Skeletal muscle satellite cell (primary cell): ENCODE measurements at regions not wholly inside any gene's neighbourhood (a gene's known extent, or its start where the extent isn't known, plus 50 kb on each side); places are given as distances from the start of the nearest gene placed in this dataset.

Experiments used
- H3K27me3 ChIP-seq: 2 replicates; pipeline ENCODE4 v1.7.0; 2013; ENCODE audit warnings: low read length; ENCODE audit not compliant: control insufficient read depth, insufficient read depth
- H3K36me3 ChIP-seq: 2 replicates; pipeline ENCODE4 v1.7.0; 2013; ENCODE audit warnings: mild to moderate bottlenecking, control low read depth, low read length; ENCODE audit not compliant: insufficient read depth
- H3K4me1 ChIP-seq: 2 replicates; pipeline ENCODE4 v1.7.0; 2013; ENCODE audit warnings: low read length; ENCODE audit not compliant: control insufficient read depth, insufficient read depth
- H3K4me2 ChIP-seq: 2 replicates; pipeline ENCODE4 v1.7.0; 2013; ENCODE audit warnings: mild to moderate bottlenecking, low read length
- H3K4me3 ChIP-seq: 2 replicates; pipeline ENCODE4 v1.7.0; 2013; ENCODE audit warnings: low read length
- H3K9ac ChIP-seq: 2 replicates; pipeline ENCODE4 v1.7.0; 2013; ENCODE audit warnings: mild to moderate bottlenecking, low read depth, low read length, moderate library complexity
- H3K9me3 ChIP-seq: replicated peaks from 2 replicates; pipeline ENCODE4 v1.7.0; 2013; ENCODE audit warnings: mild to moderate bottlenecking, control low read depth, low read length

DNA sequence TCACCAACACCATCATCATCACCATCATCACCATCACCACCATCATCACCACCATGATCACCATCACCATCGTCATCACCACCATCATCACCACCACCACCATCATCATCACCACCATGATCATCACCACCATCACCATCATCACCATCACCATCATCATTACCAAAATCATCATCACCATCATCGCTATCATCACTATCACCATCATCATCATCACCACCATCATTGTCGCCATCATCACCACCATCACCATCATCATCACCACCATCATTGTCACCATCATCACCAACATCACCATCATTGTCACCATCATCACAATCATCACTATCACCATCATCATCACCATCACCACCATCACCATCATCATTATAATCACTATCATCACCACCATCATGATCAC lies 893.5 kb downstream of the TBC1D22A start:
- no peak overlapping the region for H3K9ac ChIP-seq
- no peaks in the 10 kb centered on the region for H3K4me1 ChIP-seq
- peaks cover 11% of the 10 kb centered on the region for H3K9me3 ChIP-seq
- no peak overlapping the region for H3K4me2 ChIP-seq
- no peaks in the 10 kb centered on the region for H3K36me3 ChIP-seq
- no peaks in the 10 kb centered on the region for H3K27me3 ChIP-seq
- no peak overlapping the region for H3K4me3 ChIP-seq

DNA sequence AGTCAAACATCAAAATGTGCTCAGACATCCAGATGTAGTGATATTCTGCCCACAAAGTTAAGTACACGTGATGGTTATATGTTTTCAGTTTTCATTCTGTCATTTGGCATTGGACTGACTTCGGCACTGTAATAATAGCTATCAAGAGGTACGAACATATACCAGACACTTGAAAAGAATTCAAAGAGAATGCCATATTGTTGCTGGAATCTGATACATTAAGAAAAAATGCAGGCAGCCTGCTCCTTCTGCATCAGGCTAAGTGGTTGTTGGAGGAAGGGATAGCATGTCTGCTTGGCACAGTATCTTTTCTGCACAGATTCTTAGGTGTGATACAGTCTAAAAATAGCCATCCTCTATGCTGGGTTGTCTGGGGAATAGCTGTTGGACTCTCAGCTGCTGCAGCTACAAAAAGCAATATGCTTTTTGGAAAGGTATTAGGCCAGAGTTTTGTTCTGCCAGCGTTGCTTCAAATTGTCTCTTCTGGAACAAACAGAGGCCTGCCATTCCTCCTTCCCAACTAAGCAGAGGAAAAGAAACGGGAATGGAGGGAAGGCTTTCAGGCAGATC lies 892.6 kb downstream of the TBC1D22A start:
- Histone ChIP-seq H3K27me3 (no peaks in the 10 kb centered on the region), H3K36me3 (no peaks in the 10 kb centered on the region), H3K4me1 (no peaks in the 10 kb centered on the region), H3K4me3 (no peak overlapping the region), H3K9ac (no peak overlapping the region), H3K9me3 (peaks cover 11% of the 10 kb centered on the region), H3K4me2 (no peak overlapping the region)

DNA sequence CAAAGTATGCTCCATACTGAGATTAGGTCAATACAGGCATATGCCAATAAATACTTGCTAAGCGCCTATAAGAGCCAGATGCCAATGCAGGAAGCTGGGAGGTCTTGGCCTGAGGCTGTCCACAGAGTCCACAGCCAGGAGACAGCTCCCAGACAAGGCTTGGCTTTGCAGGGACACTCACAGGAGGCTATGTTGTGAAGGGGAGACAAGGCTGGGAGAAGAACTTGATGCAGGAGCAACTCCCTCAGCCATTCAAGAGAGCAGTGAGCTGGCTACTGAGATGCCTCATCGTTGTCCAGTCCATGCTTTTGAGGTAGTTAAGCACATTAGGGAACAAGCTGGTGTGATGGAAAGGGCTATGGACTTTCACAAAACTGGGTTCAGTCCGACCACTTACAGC lies 891.5 kb downstream of the TBC1D22A start:
- no peaks in the 10 kb centered on the region for H3K4me1 ChIP-seq
- H3K4me3 ChIP-seq = no peak overlapping the region

DNA sequence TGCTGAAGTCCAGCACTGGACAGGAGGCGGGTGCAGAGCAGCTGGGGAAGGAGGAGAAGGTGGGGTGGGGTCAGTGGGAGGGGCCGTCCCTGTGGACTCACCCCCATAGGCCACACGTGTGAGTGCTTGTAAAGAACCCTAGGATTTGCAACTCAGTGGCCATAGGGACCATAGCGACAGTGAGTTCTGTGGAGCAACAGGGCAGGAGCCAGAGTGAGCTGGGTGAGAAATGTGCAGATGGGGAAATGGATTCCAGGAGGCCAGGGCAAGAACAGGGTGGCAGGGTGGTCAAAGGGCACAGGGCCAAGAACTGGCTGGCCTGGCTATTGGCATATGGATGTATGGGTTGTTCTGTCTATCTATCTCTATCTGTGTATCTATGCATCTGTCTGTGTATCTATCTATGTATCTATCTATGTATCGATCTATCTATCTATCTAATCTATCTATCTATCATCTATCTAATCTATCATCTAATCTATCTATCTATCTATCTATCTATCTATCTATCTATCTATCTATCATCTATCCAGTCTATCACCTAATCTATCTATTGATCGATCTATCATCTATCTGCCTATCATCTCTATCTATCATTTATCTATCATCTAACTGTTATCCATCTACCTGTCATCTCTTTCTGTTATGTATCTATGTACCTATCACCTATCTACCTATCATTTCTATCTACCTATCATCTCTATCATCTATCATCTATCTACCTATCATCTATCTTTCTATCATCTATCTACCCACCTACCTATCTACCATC lies 889.0 kb downstream of the TBC1D22A start:
- Histone ChIP-seq H3K9ac (no peak overlapping the region), H3K4me3 (no peak overlapping the region), H3K9me3 (peaks cover 7% of the 10 kb centered on the region), H3K27me3 (no peaks in the 10 kb centered on the region), H3K4me2 (no peak overlapping the region), H3K4me1 (no peaks in the 10 kb centered on the region), H3K36me3 (no peaks in the 10 kb centered on the region)

More for the DNA sequence above, 891.5 kb downstream of the TBC1D22A start:
- Histone ChIP-seq H3K4me2 (no peak overlapping the region), H3K9me3 (peaks cover 11% of the 10 kb centered on the region), H3K27me3 (no peaks in the 10 kb centered on the region), H3K36me3 (no peaks in the 10 kb centered on the region), H3K9ac (no peak overlapping the region)

DNA sequence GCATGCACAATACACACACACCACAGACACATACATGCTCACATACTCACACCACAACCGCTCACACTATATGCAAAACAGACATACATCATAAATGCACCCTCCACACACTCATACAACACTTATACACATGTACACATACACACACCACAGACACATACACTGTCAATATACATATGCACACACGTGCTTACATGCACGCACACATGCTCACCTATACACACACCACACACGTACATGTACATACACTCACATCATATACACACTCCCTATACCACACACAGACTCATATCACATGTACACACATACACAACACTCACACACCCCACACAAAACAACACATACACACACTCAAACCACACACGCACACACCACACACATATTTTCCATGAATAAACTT lies 885.3 kb downstream of the TBC1D22A start:
- Histone ChIP-seq H3K4me2 (no peak overlapping the region), H3K36me3 (no peaks in the 10 kb centered on the region), H3K4me1 (no peaks in the 10 kb centered on the region), H3K9ac (no peak overlapping the region), H3K9me3 (peaks cover 2% of the 10 kb centered on the region), H3K4me3 (no peak overlapping the region), H3K27me3 (no peaks in the 10 kb centered on the region)

DNA sequence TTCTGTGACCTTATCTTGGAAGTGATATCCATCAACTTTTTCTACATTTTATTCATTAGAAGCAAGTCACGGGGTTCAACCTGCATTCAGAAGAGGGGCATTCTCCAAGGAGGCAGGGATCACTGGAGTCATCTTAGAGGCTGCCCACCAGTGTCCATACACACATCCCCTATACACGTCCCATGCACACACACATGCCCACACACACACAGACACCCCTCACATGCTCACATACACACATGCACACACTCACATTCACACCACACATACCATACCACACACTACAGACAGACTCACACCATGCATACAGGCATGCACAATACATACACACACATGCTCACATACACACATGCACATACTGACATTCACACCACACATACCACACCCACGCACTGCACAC lies 884.7 kb downstream of the TBC1D22A start:
- no peaks in the 10 kb centered on the region for H3K4me1 ChIP-seq
- no peaks in the 10 kb centered on the region for H3K27me3 ChIP-seq
- H3K4me2 ChIP-seq = no peak overlapping the region
- no peak overlapping the region for H3K9ac ChIP-seq
- H3K9me3 ChIP-seq = no peaks in the 10 kb centered on the region
- no peak overlapping the region for H3K4me3 ChIP-seq
- H3K36me3 ChIP-seq = no peaks in the 10 kb centered on the region

DNA sequence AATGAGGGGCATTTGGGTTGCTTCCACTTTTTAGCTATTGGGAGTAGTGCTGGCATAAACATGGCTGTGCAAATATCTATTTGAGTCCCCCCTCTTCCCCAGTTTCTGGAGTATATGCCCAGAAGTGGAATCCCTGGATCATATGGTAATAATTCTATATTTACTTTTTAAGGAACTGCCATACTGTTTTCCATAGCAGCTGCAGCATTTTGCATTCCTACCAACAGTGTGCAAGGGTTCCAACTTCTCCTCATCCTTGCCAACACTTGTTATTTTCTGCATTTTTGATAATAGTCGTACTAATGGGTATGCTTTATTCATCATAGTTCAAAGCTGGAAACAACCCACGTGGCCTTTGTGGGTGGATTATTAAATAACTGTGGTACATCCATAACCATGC lies 883.5 kb downstream of the TBC1D22A start:
- no peak overlapping the region for H3K4me2 ChIP-seq

DNA sequence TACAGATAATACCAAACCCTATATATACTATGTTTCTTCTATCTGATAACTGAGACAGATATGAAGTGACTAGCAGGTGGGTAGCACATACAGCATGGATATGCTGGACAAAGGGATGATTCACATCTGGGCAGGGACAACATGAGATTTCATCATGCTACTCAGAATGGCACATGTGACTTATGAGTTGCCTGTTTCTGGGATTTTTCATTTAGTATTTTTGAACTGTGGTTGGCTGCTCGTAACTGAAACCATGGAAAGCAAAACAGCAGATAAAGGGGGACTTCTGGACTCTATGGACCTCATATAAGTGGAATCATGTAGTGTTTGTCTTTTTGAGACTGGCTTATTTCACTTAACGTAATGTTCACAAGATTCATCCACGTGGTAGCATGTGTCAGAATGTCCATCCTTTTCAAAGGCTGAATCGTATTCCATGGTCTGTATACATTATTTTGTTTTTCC lies 883.0 kb downstream of the TBC1D22A start:
- H3K27me3 ChIP-seq = no peaks in the 10 kb centered on the region
- no peak overlapping the region for H3K4me3 ChIP-seq
- H3K4me2 ChIP-seq = no peak overlapping the region
- H3K4me1 ChIP-seq = no peaks in the 10 kb centered on the region
- H3K9me3 ChIP-seq = no peaks in the 10 kb centered on the region
- H3K36me3 ChIP-seq = no peaks in the 10 kb centered on the region
- no peak overlapping the region for H3K9ac ChIP-seq

More for the DNA sequence above, 883.5 kb downstream of the TBC1D22A start:
- Histone ChIP-seq H3K4me1 (no peaks in the 10 kb centered on the region), H3K4me3 (no peak overlapping the region), H3K9me3 (no peaks in the 10 kb centered on the region), H3K9ac (no peak overlapping the region), H3K27me3 (no peaks in the 10 kb centered on the region), H3K36me3 (no peaks in the 10 kb centered on the region)

DNA sequence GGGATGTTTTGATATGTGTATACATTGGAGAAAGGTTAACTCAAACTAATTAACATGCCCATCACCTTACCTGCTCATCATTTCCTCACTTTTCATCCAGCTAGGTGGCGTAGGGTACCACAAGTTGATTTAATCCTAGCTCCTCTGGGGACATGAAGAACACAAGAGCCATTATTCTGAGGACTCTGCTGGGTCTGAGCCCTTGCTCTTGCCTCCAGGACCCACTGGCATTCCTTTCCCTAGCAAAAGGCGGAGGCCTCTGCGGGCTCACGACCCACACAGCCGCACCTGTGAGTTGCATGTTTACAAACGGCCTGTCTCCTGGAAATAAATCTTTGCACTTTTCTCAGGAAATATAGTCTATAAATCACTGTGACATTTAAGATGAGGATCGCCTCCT lies 871.9 kb downstream of the TBC1D22A start:
- no peak overlapping the region for H3K9ac ChIP-seq
- no peak overlapping the region for H3K4me2 ChIP-seq
- H3K4me1 ChIP-seq = no peaks in the 10 kb centered on the region
- H3K27me3 ChIP-seq = no peaks in the 10 kb centered on the region
- no peak overlapping the region for H3K4me3 ChIP-seq
- no peaks in the 10 kb centered on the region for H3K36me3 ChIP-seq
- peaks cover 19% of the 10 kb centered on the region for H3K9me3 ChIP-seq

DNA sequence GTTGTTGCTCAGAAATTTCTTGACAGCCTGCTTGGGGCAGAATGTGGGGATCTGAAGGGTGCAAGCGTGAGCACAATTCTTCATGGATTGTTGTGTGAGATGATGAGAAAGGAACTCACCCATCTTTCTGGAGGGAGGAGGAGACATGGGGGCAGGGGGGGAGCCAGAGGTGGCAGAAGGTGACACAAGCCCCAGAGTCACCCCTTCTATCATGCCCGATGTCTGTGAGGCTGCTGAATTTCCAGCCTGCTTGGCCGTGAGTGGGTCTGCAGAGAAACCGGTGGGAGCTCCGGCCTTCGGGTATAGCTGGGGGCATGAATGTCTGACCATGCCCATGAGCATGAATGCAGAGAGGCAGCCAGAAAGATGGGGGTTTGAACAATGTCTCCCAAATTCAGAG lies 870.7 kb downstream of the TBC1D22A start:
- Histone ChIP-seq H3K36me3 (no peaks in the 10 kb centered on the region), H3K27me3 (no peaks in the 10 kb centered on the region), H3K9ac (no peak overlapping the region), H3K9me3 (peaks cover 27% of the 10 kb centered on the region), H3K4me1 (no peaks in the 10 kb centered on the region), H3K4me2 (no peak overlapping the region), H3K4me3 (no peak overlapping the region)

DNA sequence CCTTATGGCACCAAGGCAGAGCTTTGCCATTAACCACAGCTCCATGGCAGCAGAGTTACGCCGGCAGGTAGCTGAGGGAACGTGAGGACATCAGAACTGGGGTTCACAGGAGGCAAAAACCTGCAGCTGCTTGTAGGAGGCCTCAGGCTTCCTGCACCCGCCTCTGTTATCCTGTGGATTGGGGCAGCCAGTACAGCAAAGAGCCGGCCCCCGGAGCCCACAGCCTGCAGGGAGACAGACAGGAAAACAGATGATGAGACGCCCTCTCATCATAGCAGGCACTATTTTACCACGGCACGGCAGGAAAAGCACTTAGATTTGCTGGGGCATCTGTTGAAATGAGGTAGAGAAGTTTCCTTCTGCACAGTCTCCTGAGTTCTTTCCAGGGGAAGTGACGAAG lies 870.3 kb downstream of the TBC1D22A start:
- no peaks in the 10 kb centered on the region for H3K27me3 ChIP-seq
- H3K4me3 ChIP-seq = no peak overlapping the region
- H3K9me3 ChIP-seq = peaks cover 30% of the 10 kb centered on the region

DNA sequence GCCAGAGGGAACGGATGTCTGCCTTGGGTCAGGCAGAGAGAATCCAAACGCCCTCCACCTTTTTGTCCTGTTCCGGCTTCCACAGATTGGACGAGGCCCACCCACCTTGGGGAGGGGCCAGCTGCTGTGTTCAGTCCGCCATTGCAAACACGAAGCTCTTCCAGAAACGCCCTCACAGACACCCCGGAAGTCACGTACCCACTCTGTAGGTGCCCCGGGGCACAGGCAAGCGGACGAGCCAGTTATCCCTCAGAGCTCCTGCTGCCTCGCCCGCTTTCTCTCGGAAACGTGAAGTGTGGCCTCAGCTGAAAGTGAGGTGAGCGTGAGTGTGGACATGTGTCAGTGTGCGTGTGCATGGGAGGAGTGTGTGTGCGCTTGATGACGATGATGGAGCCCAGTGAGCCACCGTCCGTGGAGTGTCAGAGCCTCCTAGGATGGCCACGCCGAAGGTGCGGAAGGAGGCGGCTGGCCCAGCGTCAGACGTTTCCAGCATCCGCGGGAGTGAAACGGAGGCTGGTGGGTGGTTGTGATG lies 869.2 kb downstream of the TBC1D22A start:
- H3K9ac ChIP-seq = no peak overlapping the region
- no peak overlapping the region for H3K4me3 ChIP-seq

More for the DNA sequence above, 870.3 kb downstream of the TBC1D22A start:
- H3K36me3 ChIP-seq = no peaks in the 10 kb centered on the region
- H3K9ac ChIP-seq = no peak overlapping the region
- no peaks in the 10 kb centered on the region for H3K4me1 ChIP-seq
- no peak overlapping the region for H3K4me2 ChIP-seq

More for the DNA sequence above, 869.2 kb downstream of the TBC1D22A start:
- H3K9me3 ChIP-seq = peaks cover 30% of the 10 kb centered on the region
- H3K4me1 ChIP-seq = no peaks in the 10 kb centered on the region
- H3K4me2 ChIP-seq = no peak overlapping the region
- no peaks in the 10 kb centered on the region for H3K36me3 ChIP-seq
- no peaks in the 10 kb centered on the region for H3K27me3 ChIP-seq
